ENCODE measurements at regions not wholly inside any gene's neighbourhood (a gene's known extent, or its start where the extent isn't known, plus 50 kb on each side); places are given as distances from the start of the nearest gene placed in this dataset.
"Not testable (repeated sequence)": the region's sequence is repeated elsewhere in the genome, so short reads cannot be mapped to it uniquely, and the experiment has no call there.

DNA sequence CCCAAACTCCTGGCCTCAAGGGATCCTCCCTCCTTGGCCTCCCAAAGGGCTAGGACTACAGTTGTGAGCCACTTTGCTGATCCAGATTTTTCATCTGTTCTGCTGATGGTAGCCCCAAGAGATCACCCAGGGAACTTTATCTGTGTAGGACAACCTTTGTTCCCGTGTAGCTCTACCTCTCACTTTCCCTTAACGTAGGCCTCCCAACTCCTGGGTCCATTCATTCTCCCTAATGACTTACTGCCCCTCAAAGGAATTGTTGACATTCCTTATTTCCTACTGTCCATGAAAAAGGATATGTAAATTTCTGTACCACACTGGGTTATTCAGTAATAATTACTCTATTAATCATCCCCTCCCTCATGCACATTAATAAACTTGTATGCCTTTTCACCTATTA, 51.0 kb upstream of the PHF24 start:
- DNase-seq, result no peak

DNA sequence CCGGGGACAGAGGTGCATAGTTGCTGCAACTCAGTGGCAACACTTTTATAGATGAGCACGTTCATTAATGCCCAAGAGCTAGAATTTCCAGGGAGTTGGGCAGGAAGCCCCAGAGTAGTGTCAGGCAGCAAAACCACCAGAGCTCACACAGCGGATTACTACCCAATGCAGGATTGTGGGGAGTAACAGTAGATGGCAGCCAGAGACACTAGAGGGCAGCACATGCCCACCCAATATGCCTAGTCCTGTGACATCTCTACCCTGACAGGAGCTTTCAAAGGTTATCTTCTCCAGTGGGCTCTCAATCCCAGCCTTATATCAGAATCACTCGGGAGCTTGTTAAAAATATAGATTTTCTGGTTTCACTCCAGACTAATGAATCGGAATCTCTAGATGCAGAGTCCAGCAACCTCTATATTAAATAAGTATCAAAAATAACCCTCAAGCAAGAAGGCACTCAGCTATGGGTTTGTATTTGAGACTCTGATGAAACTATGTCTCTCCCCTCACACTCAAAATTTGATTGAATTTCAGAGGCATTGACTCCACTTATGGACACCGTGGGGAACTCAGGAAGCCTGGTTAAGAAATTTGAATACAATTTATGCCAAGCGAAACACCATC, 58.4 kb upstream of the PHF24 start:
- peak; percentile 48 to 77 for DNase-seq

DNA sequence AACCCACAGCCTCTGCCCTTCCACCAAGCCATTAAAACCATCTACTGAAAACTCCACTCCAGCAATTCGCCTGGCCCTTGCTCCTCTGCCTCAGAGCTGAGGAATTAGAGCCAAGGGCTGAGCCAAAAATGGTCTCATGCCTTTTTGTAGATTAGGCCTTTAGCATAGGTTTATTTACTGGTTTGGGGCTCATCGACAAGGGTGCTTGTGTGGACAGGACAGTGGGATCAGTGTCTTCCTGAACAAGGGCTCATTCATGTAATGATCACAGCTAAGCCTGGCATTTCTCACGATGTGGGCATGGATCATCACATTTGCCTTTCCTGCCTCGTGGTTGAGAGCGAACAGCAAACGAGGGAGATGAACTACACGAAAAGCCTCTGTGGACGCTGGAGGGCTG, 59.2 kb upstream of the PHF24 start:
- no peak for DNase-seq

DNA sequence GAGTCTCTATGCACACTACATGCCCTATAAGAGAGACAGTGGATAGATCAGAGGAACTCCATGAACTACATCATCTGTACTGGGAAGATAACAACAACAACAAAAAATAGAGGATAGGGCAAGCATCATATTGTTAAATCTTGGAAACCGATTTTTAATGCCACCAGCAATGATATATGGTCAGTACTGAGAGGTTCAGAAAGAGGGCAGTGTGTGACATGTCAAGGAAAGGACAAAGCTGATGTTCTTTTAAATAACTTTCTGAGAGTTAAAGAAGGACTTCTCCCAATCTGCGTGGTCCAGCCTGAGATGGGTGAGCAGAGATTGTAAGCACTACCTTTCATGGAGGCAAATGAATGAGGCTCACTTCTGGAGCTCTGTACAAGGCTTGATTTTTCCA, 62.0 kb upstream of the PHF24 start:
- no peak for DNase-seq

DNA sequence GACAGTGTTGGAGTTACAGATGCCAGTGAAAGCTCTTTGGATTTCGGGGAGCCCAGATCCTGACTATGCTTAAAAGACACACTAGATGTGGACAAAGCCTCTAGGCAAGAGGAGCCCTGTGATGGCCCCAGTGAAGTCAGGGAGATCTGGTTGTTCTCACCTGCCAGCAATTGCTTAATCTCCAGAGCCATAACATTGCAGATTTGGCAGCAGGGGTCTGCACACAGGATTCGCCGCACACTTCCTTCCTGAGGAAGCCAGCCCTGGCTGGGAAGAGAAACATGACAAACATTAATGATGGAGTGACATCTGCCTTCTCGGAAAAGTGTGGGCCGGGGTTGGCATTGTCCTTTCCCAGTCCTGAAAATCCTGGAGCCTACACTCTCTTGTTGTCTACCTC, 65.2 kb upstream of the PHF24 start:
- no peak for DNase-seq

DNA sequence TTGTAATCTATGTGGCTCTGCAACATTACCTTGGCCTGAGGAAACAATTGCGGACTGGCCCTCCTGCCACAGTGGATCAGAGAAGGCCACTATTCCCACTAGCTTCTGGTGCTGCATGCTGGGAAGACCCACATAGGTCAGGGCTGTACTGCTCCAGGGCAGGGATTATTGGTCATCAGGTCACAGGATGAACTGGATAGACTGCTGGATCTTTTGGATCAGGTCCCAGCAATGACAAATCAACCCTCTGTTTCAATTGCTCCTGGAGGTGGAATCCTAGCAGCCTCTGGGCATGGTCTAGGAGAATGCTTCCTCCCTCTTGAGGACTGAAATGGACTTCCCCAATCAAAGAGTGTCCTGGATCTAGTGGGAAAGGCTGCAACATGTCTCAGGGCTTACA, 66.7 kb upstream of the PHF24 start:
- DNase-seq, result no peak

DNA sequence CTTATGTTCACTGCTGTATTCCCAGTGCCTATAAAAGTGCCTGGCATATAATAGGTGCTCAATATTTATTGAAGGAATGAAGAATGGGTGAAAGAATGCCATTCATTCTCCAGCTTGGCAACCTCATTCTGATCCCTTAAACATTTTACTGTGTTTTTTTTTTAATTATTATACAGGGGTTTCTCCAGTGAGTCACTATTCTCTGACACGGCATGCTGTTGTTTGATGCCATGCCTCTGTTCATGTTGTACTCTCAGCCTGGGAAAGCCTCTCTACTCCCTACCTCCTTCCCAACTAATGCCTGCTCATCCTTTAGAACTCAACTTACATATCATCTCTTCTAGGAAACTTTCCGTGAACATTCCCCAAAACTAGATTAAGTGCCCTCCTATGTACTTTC, 70.2 kb upstream of the PHF24 start:
- DNase-seq, result no peak

DNA sequence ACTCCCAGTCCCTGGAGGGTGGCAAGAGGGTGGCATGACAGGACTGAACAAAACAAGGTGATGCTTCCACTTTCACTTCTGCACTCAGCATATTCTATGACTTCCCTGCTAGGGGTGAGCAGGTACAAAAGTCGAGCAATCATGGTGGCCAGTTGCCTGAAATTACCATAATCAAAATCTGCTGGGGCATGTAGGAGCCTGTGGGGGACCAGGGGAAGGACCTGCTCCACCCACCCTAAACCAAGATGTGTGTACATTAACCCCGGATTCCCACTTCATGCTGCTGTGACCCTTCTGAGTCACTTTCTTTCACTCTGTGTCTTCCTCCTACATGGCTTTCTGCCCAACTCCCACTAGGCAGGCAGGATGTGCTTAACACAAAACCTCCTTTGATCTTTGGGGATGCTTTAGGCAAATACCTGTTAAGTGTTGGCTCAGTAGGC, 73.3 kb upstream of the PHF24 start:
- no peak for DNase-seq

DNA sequence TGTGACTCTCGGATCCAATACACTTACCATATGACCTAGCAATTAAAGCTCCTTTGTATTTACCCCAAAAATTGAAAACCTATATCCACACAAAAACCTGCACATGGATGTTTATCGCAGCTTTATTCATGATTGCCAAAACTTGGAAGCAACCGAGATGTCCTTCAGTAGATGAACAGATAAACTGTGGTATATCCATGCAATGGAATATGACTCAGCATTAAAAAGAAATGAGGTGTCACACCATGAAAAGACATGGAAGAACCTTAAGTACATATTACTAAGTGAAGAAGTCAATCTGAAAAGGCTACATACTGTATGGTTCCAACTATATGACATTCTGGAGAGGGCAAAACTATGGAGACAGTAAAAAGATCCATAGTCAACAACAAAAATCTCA, 82.0 kb upstream of the PHF24 start:
- no peak for DNase-seq

GRCh38 chr9:34869390-34869789, 88.7 kb upstream of the PHF24 start:
- DNase-seq, result no peak

DNA sequence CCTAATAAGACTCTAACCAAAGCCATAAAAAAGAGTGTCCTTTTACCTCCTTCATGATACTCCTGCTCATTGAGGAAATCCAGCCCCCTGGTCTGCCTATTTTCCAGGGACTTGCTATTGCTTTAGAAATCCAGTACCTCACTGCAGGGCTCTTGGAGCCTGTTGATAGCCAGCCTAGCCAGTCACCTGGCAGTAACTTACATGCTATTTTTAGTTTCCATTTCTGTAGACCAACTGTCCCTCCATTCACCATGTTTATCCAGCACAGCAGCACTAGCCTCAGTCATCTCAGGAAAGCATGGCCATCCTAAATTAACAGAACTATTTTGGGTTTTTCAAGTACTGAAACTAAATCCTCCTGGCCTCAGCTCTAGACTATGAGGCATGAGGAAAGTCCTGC, 91.5 kb upstream of the PHF24 start:
- no peak for DNase-seq

GRCh38 chr9:34863426-34863825, 94.7 kb upstream of the PHF24 start:
- DNase-seq, result no peak

DNA sequence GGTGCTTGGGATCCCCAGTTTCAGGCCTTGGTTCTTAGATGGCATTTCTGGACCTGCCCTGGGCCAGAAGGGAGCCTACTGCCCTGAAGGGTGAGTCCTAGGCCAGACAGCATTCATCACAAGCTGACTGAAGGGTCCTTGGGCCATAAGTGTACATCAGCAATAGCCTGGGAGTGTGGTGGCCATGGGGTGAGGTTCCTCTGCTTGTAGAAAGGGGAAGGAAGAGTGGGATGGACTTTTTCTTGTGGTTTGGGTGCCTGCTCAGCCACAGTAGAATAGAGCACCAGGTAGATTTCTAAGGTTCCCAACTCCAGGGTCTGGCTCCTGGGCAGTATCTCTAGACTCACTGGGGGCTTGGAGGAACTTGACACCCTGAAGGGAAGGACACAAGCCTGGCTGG, 95.2 kb upstream of the PHF24 start:
- DNase-seq, result no peak

DNA sequence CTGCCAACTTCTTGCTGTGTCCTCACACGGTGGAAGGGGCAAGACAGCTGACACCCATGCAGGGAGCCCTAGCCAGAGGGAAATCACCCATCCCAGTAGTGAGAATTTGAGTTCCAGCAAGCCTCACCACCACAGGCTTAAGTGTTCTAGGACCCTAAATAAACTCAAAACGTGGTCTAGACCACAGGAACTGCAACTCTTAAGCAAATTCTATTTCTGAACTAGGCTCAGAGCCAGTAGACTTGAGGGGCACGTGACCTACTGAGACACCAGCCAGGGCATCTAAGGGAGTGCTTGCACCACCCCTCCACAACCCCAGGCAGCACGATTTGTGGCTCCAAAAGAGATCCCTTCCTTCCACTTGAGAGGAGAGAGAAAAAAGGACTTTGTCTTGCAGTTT, 96.0 kb upstream of the PHF24 start:
- no peak for DNase-seq

DNA sequence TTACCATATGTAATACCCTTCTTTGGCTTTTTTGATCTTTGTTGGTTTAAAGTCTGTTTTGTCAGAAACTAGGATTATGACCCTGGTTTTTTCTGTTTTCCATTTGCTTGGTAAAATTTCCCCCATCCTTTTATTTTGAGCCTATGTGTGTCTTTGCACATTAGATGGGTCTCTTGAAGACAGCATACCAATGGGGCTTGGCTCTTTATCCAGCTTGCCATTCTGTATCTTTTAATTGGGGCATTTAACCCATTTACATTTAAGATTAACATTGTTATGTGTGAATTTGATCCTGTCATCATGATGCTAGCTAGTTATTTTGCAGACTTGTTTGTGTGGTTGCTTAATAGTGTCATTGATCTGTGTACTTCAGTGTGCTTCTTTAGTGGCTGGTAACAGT, 103.1 kb upstream of the PHF24 start:
- not testable (repeated sequence) for DNase-seq

GRCh38 chr9:34830068-34830467, 120.1 kb upstream of the CCL21 start:
- no peak for DNase-seq

- no peak for DNase-seq
Measured at GRCh38 chr9:34826999-34827538, 117.1 kb upstream of the CCL21 start.

- DNase-seq, result no peak
Measured at GRCh38 chr9:34825775-34826174, 115.8 kb upstream of the CCL21 start.

- DNase-seq, result no peak
Measured at GRCh38 chr9:34823778-34824177, 113.8 kb upstream of the CCL21 start.

GRCh38 chr9:34810187-34810524, 100.2 kb upstream of the CCL21 start:
- no peak for DNase-seq

GRCh38 chr9:34809504-34810186, 99.7 kb upstream of the CCL21 start:
- peak in 1 of 2 experiments; percentile 11 for DNase-seq

GRCh38 chr9:34802916-34803315, 93.0 kb upstream of the CCL21 start:
- DNase-seq, result no peak

DNA sequence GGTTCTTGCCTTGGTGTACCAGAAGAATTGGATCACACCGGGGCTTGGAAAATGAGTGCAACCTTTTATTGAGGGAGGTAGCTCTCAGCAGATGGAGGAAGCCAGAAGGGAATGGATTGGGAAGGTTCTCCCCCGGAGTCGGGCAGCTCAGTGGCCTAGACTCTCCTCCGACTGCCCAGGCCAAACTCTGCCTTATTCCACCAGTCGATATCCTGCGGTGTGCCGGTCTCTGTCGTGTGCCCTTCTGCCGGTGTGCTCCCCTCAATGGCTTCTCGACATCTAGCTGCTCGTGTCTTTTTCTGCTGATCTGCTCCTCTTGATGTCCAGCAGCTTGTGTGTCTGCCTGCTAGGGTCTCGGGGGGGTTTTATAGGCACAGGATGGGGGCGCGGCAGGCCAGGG, 87.4 kb upstream of the CCL21 start:
- DNase-seq, result no peak

- DNase-seq, result no peak
Measured at GRCh38 chr9:34796924-34797323, 87.0 kb upstream of the CCL21 start.

GRCh38 chr9:34793428-34793827, 83.5 kb upstream of the CCL21 start:
- DNase-seq, result no peak
